NCI-H2107 treated with DMSO at 0.1 percent for 48 hours (cell line): ENCODE measurements at regions not wholly inside any gene's neighbourhood (a gene's known extent, or its start where the extent isn't known, plus 50 kb on each side); places are given as distances from the start of the nearest gene placed in this dataset.

ENCODE experiments used
- DNase-seq: peaks from one replicate; lab custom pipeline; 2025; ENCODE audit not compliant: unreplicated experiment; lab: John Stamatoyannopoulos, UW

GRCh38 chr6:94389218-94389617 is 969.9 kb upstream of the EPHA7 start:
- no peak for DNase-seq

GRCh38 chr6:94377835-94378234 is 958.5 kb upstream of the EPHA7 start:
- DNase-seq: no peak

- no peak for DNase-seq
Measured at GRCh38 chr6:94376876-94377275, 957.5 kb upstream of the EPHA7 start.

DNA sequence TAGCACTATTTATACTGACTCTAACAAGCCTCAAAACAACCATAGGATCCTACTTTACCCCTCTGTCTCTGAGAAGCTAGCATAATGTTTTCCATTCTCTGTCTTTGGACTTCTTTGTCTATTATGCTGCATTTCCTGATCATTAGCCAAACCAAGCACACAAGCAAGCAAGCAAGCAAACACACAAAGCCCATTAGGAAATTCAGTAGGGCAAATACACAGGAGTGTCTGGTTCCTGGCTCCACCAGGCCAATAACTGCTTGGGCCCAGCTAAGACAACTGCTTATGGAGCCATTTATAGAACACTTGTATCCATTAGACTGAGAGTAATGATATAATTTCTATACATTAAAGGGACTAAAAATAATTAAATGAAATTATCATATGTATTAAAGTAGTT is 952.9 kb upstream of the EPHA7 start:
- DNase-seq: no peak

DNA sequence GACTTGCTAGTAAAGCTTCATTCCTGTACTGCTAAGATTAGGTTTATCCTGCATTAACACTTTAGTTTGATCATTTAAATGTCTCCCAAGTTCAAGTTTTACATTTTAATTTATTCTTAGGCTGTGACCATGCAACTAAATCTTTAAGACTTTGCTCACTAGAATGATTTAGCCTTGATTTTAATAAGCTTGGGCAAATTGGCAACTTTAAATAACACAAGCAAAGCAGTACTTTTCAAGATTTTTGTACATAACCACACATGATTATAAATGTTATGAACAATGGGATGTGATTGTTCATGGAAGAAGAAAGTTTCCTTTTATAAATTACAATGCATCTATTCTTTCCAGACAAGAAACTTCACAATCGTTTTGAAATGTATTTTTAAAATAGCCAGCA is 948.0 kb upstream of the EPHA7 start:
- DNase-seq: no peak

GRCh38 chr6:94362061-94362864 is 942.9 kb upstream of the EPHA7 start:
- no peak for DNase-seq

GRCh38 chr6:94361304-94362060 is 942.1 kb upstream of the EPHA7 start:
- DNase-seq: no peak

- DNase-seq: no peak
Measured at GRCh38 chr6:94357381-94357980, 938.1 kb upstream of the EPHA7 start.

DNA sequence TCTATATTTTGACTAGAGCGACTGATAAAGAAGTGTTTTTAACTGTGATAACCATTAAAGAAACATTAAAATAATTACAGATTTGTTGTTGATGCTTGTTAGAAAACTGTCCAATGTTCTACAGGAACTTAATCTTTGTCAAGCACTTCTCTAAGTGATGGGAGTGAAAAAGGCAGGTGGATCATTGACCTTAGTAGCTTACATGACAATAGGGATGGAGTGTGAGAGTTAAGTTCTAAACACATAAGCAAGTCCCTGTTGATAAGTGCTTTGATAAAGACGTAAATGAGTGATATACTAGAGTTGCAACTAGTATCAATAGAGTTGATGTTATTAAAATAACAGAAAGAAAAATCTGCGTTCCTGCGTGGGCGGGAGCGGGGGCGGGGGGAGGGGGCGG is 931.5 kb upstream of the EPHA7 start:
- DNase-seq: peak; percentile 46

GRCh38 chr6:94349227-94349626 is 929.9 kb upstream of the EPHA7 start:
- DNase-seq: peak; percentile 90

DNA sequence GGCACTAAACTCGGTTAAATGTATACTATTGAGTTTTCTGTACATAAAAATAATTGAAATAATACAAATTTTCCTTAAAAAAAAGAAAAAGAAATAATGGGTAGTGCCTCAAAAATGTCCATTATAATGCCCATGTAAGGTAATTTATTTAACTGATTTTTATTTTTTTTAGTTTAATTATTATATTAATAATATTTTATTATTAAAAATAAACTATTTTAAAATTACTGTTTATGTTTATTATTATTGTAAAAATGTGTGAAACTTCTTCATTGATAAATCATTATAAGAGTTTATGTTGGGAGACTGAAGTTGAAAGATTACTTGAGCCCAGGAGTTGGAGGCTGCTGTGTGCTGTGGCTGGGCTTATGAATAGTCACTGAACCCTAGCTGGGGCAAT is 925.5 kb upstream of the EPHA7 start:
- DNase-seq: no peak

GRCh38 chr6:94341173-94341572 is 921.8 kb upstream of the EPHA7 start:
- no peak for DNase-seq

- peak; percentile 31 for DNase-seq
Measured at GRCh38 chr6:94323853-94324252, 904.5 kb upstream of the EPHA7 start.

DNA sequence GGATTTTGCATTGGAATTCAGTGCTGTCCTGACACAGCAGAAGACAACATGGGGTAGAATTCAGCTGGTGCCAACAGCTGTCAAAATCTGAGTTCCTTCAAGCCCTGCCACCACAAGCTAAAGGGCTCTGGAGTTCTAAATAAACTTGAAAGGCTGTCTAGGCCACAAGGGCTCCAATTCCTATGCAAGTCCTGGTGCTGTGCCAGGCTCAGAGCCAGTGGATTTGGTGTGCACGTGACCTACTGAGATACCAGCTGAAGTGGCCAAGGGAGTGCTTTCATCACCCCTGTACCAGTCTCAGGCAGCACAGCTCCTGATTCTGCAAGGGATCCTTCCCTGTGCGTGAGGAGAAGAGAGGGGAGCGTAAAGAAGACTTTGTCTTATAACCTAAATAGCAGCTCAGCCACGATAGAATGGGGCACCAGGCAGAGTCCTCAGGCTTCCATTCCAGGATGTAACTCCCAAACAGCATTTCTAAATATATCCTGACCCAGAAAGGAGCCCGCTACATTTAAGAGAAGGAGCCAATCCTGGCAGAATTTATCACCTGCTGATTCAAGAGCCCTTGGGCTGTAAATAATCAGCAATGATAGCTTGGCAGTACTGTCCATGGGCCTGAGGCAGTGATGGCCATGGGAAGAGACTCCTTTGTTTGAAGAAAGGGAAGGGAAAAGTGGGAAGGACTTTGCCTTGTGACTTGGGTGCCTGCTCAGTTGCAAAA is 881.2 kb upstream of the EPHA7 start:
- no peak for DNase-seq

DNA sequence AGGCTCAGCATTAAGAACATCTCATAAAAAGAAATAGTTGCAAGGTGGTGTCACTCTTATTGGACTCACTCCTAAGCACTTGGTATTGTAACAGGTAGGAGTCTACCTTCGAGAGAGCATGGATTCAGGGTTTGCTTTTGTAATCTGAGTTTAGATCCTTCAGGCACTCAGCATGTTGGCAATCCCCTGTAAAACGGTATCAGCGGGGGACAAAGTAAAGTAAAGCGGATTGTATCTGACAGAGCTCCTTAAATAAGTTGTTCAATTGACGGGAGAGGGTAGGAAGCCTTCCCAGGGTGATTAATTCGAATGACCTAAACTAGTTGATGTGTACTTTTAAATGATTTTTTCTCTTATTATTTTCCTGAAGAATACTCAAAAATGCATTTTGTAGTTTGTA is 869.8 kb upstream of the EPHA7 start:
- no peak for DNase-seq

DNA sequence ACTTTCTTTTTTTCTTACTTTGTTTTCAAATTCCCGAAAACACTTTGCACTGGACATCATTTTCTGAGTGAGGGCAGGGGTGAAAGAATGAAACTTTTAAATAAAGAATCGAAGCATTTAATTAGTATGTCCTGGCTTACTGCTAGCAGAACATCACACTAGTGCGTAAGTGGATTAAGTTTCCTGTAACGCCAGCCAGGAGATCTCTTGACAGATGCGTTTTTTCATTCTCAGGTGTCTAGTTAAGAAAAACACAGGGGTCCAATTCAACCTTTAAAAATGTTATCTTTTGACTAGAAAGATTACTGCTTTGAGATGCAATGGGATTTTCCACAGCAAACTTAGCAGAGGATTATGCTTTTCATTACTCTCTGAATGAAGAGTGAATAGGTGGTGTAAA is 858.8 kb upstream of the EPHA7 start:
- DNase-seq: no peak

GRCh38 chr6:94272327-94272726 is 853.0 kb upstream of the EPHA7 start:
- DNase-seq: peak; percentile 40

DNA sequence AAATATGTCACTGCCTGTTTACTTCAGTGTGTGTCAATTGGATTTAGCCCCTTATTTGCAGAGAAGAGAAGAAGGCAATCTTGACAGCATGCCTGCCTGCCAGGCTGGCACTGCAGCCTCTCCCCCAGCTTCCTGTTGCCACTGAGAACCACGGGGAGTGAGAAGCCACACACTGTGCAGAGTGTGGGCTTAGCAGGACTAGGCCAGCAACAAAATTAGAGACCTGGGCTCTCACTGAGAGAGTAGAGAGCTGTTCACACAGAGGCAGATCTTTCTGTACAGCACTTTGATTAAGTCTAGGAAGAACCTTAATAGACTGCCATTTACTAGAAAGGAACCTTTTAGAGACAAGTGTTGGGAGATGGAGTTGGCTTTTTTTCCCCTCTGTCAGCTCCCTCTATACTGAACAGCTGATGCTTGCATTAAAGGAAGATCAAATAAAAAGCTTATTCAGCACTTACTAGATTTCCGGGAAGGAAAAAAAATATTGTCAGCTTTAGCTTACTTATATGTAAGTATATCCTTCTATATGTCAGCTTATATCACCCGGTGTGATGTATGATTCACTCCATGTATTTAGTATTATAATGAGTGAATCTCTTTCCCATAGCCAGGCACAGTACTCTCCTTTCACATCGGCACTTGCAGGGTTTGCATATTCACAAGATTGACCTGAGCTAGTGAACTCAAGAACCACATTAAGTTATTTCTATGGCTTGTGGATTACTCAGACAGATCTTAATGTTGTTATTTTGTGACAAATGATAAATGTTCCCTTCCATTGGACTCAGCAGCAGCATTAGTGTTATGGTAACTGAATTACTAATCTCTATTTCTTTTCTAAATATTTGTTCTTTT is 851.0 kb upstream of the EPHA7 start:
- DNase-seq: peak; percentile 18

GRCh38 chr6:94269256-94269655 is 849.9 kb upstream of the EPHA7 start:
- DNase-seq: no peak

DNA sequence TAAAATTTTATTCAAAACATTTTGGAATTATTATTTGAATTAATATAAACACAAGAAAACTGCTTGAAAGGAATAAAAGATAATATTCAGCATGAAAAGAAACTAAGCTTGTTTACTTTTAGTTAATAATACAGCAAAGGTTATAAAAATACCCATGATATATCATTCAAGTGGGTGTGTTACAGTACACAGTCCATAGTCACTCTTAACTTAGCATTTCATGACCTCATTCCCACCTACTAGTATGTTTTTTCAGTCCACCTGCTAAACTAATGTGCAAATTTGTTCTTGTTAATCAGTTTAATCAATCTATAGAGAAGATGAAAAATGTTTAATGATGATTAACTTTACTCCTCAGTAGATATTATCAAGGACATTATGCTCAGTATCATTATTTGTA is 841.4 kb upstream of the EPHA7 start:
- DNase-seq: no peak

GRCh38 chr6:94254689-94255088 is 835.3 kb upstream of the EPHA7 start:
- DNase-seq: peak; percentile 27
